ENCODE measurements at regions not wholly inside any gene's neighbourhood (a gene's known extent, or its start where the extent isn't known, plus 50 kb on each side); places are given as distances from the start of the nearest gene placed in this dataset.

DNA sequence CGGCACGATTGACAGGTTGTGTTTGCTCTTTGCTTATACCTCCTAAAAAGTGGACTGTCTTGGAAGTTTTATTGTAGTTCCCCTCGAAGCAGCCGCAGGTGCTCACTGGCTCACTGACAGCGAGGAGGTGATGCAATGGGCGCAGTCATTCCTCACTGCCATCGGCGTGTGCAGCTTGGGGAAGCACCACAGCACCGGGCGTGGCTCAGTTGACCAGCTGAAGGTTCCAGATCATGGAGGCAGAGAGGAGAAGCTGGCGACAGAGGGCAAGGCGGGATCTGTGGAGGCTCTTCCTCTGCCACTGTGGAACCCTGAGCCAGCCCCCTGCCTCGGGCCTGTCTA, 72.1 kb upstream of the TNRC6C start:
- H3K36me3 Mint-ChIP-seq (ENCODE audit: low read depth), result no peaks in the 10 kb centered on the region
- H3K27me3 Mint-ChIP-seq, result peaks cover 5% of the 10 kb centered on the region
- H3K4me3 Mint-ChIP-seq, result no peak overlapping the region
- peaks cover 64% of the 10 kb centered on the region for H3K4me1 Mint-ChIP-seq (ENCODE audit: low read depth)
- no peak for DNase-seq
- no peak overlapping the region for H3K27ac Mint-ChIP-seq
- no peaks in the 10 kb centered on the region for H3K9me3 Mint-ChIP-seq

DNA sequence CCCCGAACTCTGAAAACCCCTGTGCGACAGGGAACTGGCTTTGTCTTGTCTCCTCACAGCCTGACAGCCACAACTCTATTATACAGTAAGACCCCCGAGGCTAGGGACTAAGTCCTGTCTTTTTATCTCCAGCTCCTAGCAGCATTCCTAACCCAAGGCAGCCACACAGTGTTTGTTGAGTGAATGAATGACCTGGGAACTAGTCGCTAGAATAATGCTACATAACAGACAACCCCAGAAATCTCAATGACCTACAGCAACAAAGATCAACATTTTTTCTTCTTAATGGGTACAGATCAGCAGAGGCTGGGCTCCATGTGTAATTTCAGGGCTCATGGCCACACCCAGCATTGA, 71.4 kb upstream of the TNRC6C start:
- H3K4me3 Mint-ChIP-seq, result peak overlapping the region; percentile 71
- DNase-seq, result no peak
- H3K36me3 Mint-ChIP-seq (ENCODE audit: low read depth), result no peaks in the 10 kb centered on the region
- peaks cover 5% of the 10 kb centered on the region for H3K27me3 Mint-ChIP-seq
- H3K9me3 Mint-ChIP-seq, result no peaks in the 10 kb centered on the region
- peaks cover 57% of the 10 kb centered on the region for H3K4me1 Mint-ChIP-seq (ENCODE audit: low read depth)
- no peak overlapping the region for H3K27ac Mint-ChIP-seq

DNA sequence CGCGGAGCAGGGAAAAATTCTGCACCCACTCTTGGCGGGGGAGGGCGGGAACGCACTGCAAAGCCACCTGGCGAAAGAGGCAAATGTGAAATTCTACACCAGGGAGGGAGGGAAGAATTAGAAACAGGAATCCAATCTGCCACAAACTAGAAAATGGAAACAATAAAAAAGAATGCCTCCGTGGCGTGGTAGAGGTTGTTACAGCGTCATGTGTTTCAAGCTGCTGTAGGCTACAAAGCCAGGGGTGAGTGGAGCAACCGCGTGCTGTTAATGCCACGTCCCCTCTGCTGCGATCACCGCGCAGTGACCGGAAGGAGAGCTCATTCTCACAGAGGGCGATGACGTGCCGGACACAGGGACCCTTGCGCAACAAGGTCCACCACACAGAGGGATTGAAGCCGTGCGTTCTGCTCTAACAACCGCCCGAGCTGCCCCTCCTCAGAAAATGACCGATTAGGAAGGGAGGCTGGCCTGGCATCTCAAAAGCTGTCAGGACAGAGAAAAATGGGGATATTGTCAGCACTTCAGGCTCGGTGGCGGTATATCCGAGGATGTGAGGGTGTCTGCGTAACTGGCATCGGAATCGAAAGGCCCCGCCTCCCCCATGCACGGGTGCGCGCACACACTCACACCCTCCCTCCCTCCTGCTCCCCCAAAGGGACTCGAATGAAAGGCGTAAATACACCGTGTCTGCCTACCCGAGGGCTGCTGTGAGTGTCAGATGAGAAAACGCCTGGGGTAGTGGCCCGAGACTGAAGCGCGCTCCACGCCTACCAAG, 70.8 kb upstream of the TNRC6C start:
- peak overlapping the region; percentile 22 for H3K27ac Mint-ChIP-seq
- no peaks in the 10 kb centered on the region for H3K9me3 Mint-ChIP-seq
- H3K27me3 Mint-ChIP-seq, result peaks cover 5% of the 10 kb centered on the region
- no peaks in the 10 kb centered on the region for H3K36me3 Mint-ChIP-seq (ENCODE audit: low read depth)
- DNase-seq, result peak; percentile 73
- H3K4me1 Mint-ChIP-seq (ENCODE audit: low read depth), result peaks cover 52% of the 10 kb centered on the region
- H3K4me3 Mint-ChIP-seq, result peak overlapping the region; percentile 71

DNA sequence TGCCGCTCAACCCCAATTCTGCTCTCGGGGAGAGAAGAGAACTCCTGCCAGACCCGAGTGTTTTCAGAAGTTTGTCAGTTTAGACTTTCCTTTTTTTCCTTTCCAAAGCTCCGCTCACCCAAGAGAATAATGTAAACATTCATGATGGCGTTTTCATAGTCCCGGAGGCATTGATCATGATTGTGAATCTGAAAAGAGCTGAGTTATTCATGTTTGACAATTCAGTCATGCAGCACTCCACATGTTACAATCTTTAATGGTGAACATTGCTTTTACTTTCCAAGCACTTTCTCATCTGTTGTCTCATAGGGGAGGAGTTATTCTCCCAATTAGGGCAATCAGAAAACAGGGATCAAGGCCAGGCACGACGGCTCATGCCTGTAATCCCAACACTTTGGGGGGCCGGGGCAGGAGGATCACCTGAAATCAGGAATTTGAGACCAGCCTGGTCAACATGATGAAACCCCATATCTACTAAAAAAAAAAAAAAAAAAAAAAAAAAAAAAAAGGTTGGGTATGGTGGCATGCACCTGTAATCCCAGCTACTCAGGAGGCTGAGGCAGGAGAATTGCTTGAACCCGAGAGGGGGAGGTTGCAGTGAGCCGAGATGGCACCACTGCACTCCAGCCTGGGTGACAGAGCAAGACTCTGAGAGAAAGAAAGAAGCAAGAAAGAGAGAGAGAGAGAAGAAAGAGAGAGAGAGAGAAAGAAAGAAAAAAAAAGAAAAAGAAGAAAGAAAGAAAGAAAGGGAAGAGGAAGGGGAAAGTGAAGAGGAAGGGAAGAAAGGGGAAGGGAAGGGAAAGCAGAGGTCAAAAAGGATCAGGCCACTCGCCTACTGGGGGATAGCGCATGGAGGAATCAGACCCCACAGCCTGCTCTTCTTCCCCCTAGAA, 70.0 kb upstream of the TNRC6C start:
- H3K27me3 Mint-ChIP-seq, result peaks cover 5% of the 10 kb centered on the region

DNA sequence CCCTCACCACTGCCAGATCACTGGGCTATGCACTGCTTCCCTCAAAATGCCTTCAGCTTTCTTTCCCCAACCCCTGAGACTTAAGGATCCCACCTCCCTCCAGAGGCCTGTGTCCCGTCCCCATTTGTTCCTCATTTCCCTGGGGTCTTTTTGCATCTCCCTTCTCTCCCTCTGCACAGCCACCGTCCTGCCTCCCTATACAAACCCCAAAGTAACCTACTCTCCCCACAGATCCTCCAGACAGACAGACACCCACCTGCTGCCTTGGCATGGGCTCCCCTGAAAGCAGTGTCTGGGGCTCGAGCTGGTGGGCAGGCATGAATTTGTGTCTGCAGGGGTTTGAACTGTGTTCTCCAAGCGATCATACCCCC, 69.4 kb upstream of the TNRC6C start:
- H3K27ac Mint-ChIP-seq, result no peak overlapping the region
- H3K9me3 Mint-ChIP-seq, result no peaks in the 10 kb centered on the region
- H3K4me3 Mint-ChIP-seq, result no peak overlapping the region
- peaks cover 5% of the 10 kb centered on the region for H3K27me3 Mint-ChIP-seq
- no peaks in the 10 kb centered on the region for H3K36me3 Mint-ChIP-seq (ENCODE audit: low read depth)
- peaks cover 50% of the 10 kb centered on the region for H3K4me1 Mint-ChIP-seq (ENCODE audit: low read depth)
- DNase-seq, result no peak

More for the DNA sequence above, 70.0 kb upstream of the TNRC6C start:
- Mint-ChIP-seq H3K9me3 (no peaks in the 10 kb centered on the region), H3K4me1 (ENCODE audit: low read depth) (peaks cover 51% of the 10 kb centered on the region), H3K4me3 (peak overlapping the region; percentile 71), H3K36me3 (ENCODE audit: low read depth) (no peaks in the 10 kb centered on the region), H3K27ac (peak overlapping the region; percentile 22)
- no peak for DNase-seq

DNA sequence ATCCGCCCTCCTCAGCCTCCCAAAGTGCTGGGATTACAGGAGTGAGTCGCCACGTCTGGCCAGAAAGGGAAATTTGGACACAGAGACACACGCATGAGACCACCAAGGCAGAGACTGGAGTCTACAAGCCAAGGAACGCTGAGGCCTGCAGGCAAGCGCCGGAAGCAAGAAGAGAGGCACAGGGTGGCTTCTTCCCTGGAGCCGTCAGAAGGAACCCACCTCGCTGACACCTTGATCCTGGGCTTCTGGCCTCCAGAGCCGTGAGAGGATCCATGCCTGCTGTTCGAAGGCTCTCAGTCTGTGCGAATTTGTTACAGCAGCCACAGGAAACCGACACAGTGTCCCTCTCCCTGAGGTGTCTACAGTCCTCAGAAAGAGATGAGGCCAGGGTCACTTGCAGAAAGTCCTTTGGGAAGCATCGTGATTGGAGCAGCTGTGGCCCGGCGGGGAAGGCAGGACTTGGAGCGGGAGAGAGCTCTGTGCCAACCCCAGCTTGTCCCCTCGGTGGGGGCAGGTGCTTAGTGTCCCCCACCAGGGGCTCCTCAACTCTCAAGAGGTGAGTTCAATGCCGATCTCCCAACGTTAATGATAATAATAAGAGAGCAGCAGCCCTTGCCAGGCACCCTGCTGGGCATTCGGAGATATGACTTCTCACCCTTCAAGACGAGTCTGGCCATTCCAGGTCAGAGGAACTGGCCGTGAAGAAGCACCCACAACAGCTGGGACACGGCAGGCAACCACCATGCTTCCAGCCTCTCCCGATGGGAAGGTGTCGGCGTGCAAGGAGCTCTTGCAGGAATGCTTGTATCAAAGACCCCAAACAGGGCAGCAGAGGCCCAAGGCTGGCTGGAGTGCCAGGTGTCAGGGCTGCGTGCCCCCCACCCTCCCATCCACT, 68.4 kb upstream of the TNRC6C start:
- Mint-ChIP-seq H3K27me3 (peaks cover 5% of the 10 kb centered on the region), H3K27ac (no peak overlapping the region), H3K36me3 (ENCODE audit: low read depth) (no peaks in the 10 kb centered on the region), H3K4me1 (ENCODE audit: low read depth) (peaks cover 40% of the 10 kb centered on the region), H3K4me3 (no peak overlapping the region), H3K9me3 (no peaks in the 10 kb centered on the region)
- DNase-seq, result no peak

DNA sequence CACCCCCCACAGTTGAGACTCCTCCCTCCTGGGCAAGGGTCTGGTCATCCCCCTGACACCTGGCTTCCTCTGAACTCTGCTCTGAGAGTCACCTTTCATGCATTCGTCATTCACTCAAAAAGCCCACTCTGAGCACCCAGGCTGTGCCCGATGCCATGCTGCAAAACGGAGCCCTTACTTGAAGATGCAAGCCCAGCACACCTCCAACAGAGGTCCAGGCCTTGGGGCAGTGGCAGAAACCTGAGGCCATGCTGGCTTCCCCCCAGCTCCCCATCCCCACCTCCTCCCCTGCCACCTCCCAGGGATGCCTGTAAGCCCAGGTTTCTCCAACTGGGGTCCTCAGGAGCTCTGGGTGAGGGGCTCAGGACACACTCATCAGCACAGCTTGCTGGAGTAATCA, 67.7 kb upstream of the TNRC6C start:
- Mint-ChIP-seq H3K36me3 (ENCODE audit: low read depth) (no peaks in the 10 kb centered on the region), H3K27me3 (peaks cover 5% of the 10 kb centered on the region), H3K4me1 (ENCODE audit: low read depth) (peaks cover 39% of the 10 kb centered on the region), H3K9me3 (no peaks in the 10 kb centered on the region), H3K27ac (no peak overlapping the region), H3K4me3 (no peak overlapping the region)
- DNase-seq, result no peak

DNA sequence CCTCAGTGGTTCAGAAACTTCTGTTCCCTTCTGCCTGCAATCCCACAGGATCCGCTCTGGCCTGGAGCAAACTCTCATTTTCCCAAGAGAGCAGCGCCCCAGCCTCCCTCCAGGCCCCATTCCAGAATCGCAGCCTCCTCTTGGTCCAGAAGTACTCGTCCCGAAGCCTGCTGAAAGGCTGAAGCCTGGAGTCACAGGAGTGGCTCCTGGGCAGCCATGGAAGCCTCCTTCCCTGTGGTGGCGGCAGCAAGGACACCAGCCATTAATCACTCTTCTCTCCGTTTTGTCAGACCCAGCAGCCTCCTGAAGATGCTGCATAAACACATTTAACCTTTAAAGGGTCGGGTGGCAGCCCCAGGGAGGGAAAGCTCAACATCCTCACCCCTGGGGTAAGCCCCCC, 66.9 kb upstream of the TNRC6C start:
- Mint-ChIP-seq H3K9me3 (no peaks in the 10 kb centered on the region), H3K4me1 (ENCODE audit: low read depth) (peaks cover 30% of the 10 kb centered on the region), H3K36me3 (ENCODE audit: low read depth) (no peaks in the 10 kb centered on the region), H3K4me3 (no peak overlapping the region), H3K27ac (no peak overlapping the region), H3K27me3 (no peaks in the 10 kb centered on the region)
- no peak for DNase-seq

DNA sequence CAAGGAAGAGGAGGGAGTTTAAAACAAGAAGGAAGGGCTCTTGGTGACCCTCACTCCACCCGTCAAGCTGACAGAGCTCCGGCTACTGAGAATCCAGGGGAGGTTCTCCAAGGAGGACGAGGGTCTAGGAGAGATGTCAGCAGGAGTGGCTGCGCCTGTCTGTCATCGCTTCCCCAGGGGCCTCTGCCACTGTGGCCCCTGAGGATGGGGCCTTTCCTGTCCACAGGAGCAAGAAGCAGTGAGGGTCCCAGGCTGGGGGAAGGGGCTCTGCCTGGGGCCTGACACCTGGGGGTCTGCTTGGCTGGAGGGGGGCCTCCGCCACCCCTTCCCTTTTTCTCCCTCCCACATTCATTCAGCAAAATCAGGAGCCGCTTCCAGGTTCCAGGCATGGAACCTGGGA, 66.5 kb upstream of the TNRC6C start:
- no peak overlapping the region for H3K4me3 Mint-ChIP-seq

DNA sequence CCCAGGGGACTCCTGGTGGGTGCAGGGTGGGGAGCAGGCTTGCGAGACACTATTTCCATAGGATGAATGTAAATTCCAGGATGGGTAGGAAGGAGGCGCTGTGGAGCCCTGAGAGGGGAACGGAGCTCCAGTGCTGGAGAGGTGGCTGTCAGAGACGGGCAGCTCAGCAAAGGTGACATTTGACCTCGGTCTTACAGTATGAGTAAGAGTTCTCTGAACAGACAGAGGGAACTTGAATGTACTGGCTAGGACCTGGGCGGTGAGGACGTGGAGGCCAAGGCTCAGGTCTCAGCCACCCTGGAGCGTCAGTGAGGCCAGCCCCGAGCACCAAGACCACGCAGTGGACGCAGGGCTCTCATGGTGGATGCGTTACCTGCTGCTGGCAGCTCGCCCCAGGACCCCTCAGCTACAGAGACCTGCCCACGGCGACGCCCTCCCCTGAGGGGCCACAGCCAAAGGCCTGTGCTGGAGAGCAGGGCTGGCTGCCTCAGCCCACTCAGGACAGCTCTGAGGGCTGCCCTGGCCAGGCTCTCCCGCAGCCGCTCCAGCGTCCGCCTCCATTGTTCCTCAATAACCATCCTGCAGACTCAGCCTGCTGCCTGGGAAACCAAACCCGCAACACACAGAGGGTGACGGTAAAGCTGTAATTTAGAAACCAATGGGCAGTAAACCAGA, 65.9 kb upstream of the TNRC6C start:
- Mint-ChIP-seq H3K9me3 (no peaks in the 10 kb centered on the region), H3K27me3 (no peaks in the 10 kb centered on the region), H3K4me1 (ENCODE audit: low read depth) (peaks cover 21% of the 10 kb centered on the region), H3K27ac (no peak overlapping the region), H3K4me3 (no peak overlapping the region), H3K36me3 (ENCODE audit: low read depth) (no peaks in the 10 kb centered on the region)
- no peak for DNase-seq

More for the DNA sequence above, 66.5 kb upstream of the TNRC6C start:
- no peaks in the 10 kb centered on the region for H3K9me3 Mint-ChIP-seq
- H3K27ac Mint-ChIP-seq, result no peak overlapping the region
- DNase-seq, result no peak
- H3K4me1 Mint-ChIP-seq (ENCODE audit: low read depth), result peaks cover 27% of the 10 kb centered on the region
- no peaks in the 10 kb centered on the region for H3K36me3 Mint-ChIP-seq (ENCODE audit: low read depth)
- no peaks in the 10 kb centered on the region for H3K27me3 Mint-ChIP-seq

DNA sequence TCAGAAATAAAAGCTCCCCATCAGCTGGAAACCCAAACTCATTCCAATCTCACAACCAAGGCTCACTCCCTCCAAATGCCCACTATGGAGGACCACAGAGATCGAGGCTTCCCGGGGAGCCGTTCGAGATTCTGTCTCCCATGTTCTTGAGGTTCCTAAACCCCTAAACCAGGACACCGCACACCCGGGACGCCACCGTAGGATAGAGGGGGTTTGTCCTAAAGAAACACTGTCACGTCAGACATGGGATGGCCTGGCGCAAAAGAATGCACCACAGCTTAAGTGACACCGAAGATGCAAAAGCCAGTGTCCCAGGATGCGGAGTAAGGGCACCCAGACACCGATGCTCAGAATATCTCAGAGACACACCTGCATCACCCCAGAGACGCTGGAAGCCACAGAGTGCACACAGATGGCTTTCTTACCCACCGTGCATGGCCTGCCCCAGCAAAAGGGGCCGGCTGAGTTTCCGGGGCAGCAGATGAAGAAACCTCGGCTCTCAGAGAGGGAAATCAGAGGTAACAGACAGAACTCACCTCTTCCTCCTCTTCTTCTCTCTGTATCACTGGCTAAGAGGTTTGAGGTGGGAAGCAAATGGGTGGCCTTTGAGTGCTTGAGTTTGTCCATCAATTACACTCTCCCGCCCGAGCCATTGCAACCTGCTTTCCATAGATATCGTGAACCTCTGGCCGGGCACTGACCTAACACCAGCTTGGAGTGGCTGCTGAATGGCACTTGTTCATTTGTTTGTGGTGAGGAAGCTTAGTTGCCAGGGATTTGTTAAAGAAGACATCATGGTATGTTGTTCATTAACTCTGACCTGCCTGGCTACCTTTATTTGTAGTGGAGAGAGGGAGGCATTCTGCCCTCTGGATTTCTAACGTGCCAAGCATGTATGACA, 65.1 kb upstream of the TNRC6C start:
- Mint-ChIP-seq H3K9me3 (no peaks in the 10 kb centered on the region), H3K4me3 (no peak overlapping the region)

DNA sequence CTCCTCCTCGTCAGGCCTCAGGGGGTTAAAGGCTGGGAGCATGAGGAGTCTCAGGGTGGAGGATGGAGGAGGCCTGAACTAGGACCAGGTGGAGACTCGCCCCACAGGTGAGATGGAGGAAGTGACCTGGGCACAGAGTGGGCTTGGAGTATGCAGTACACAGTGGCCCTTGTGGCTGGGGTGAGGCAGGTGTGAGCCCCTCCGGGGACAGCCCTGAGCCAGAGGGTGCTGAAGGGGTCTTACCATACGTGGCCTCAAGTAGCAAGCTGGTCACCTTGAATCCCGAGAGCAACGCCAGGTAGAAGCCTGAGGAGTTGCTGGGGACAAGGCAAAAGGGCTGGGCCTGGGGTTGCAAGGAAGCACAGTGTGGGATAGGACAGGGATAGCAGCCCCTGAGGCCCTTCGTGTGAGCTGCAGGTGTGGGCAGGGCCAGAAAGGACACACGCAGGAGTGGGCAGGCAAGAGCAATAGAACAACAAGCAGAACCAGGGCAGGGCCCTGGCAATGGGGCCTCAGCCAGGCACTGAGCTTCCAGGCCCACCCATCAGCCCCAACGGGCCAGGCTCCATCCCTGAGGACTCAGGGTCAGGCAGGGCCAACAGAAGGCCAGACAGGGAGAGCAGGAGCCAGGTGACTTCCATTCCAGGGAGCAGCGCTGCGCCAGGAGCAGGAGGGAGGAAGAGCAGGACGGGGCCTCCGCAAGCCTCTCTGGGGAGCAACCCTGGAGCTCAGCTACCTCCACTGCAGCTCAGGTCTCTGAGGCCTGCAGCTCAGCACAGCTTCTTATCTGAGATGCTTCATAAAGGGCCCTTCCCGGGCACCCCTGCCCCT, 64.2 kb upstream of the TNRC6C start:
- H3K27ac Mint-ChIP-seq, result no peak overlapping the region

More for the DNA sequence above, 65.1 kb upstream of the TNRC6C start:
- Mint-ChIP-seq H3K27me3 (no peaks in the 10 kb centered on the region), H3K36me3 (ENCODE audit: low read depth) (no peaks in the 10 kb centered on the region), H3K27ac (no peak overlapping the region), H3K4me1 (ENCODE audit: low read depth) (peaks cover 13% of the 10 kb centered on the region)
- no peak for DNase-seq

More for the DNA sequence above, 64.2 kb upstream of the TNRC6C start:
- H3K27me3 Mint-ChIP-seq, result no peaks in the 10 kb centered on the region
- no peak overlapping the region for H3K4me3 Mint-ChIP-seq
- H3K9me3 Mint-ChIP-seq, result no peaks in the 10 kb centered on the region
- no peak for DNase-seq
- peaks cover 18% of the 10 kb centered on the region for H3K4me1 Mint-ChIP-seq (ENCODE audit: low read depth)
- no peaks in the 10 kb centered on the region for H3K36me3 Mint-ChIP-seq (ENCODE audit: low read depth)

Data from activated T-cell treated with anti-CD3 and anti-CD28 coated beads, Interleukin-2, amount 50 U/mL, for 24 hours (primary cell).